Mesenchymal stem cell (in vitro differentiated cells and primary cell): ENCODE measurements at regions not wholly inside any gene's neighbourhood (a gene's known extent, or its start where the extent isn't known, plus 50 kb on each side); places are given as distances from the start of the nearest gene placed in this dataset.

Source experiments
- DNase-seq: peaks from one replicate; pipeline ENCODE4 v3.0.0-alpha.2; 2013
- H2AFZ ChIP-seq: one replicate; pipeline ENCODE4 v1.6.1; 2013; ENCODE audit warnings: low read depth, mild to moderate bottlenecking, control low read depth, inconsistent platforms, low read length, moderate library complexity
- H2AK5ac ChIP-seq: 2 replicates; pipeline ENCODE4 v1.6.1; 2013; ENCODE audit warnings: low read length, moderate library complexity, mild to moderate bottlenecking, inconsistent platforms; ENCODE audit not compliant: severe bottlenecking
- H2BK120ac ChIP-seq: one replicate; pipeline ENCODE4 v1.6.1; 2013; ENCODE audit warnings: low read depth, mild to moderate bottlenecking, inconsistent platforms, low read length, moderate library complexity
- H2BK12ac ChIP-seq, 2 experiments: one replicate each; pipeline ENCODE4 v1.6.1; 2013; ENCODE audit warnings: inconsistent platforms in 2 of 2, low read length in 2 of 2, mild to moderate bottlenecking in 2 of 2, moderate library complexity in 2 of 2, control low read depth in 1 of 2
- H2BK15ac ChIP-seq: one replicate; pipeline ENCODE4 v1.6.1; 2013; ENCODE audit warnings: mild to moderate bottlenecking, low read depth, inconsistent platforms; ENCODE audit not compliant: poor library complexity, severe bottlenecking
- H2BK5ac ChIP-seq: 2 replicates; pipeline ENCODE4 v1.6.1; 2013; ENCODE audit warnings: low read depth, mild to moderate bottlenecking, low read length, control low read depth, inconsistent platforms; ENCODE audit not compliant: poor library complexity, severe bottlenecking
- H3K14ac ChIP-seq, 2 experiments: one replicate each; pipeline ENCODE4 v1.6.1; 2013; ENCODE audit warnings: inconsistent platforms in 2 of 2, low read length in 2 of 2, control low read depth in 1 of 2, mild to moderate bottlenecking in 1 of 2, moderate library complexity in 1 of 2
- H3K18ac ChIP-seq, 2 experiments: one replicate each; pipeline ENCODE4 v1.6.1; 2013; ENCODE audit warnings: inconsistent platforms in 2 of 2, low read length in 2 of 2, control low read depth in 1 of 2, low read depth in 1 of 2, mild to moderate bottlenecking in 1 of 2
- H3K23ac ChIP-seq, 2 experiments: one replicate each; pipeline ENCODE4 v1.6.1; 2013; ENCODE audit warnings: inconsistent platforms in 2 of 2, low read length in 2 of 2, mild to moderate bottlenecking in 2 of 2, moderate library complexity in 2 of 2, control low read depth in 1 of 2
- H3K27ac ChIP-seq: 2 replicates; pipeline ENCODE4 v1.5.1; 2013; ENCODE audit warnings: mild to moderate bottlenecking, moderate library complexity, low read length, control low read depth, inconsistent platforms; ENCODE audit not compliant: poor library complexity, severe bottlenecking
- H3K27me3 ChIP-seq, 2 experiments: 2 replicates each; pipeline versions ENCODE4 v1.6.1 to v1.7.0; 2013; ENCODE audit warnings: low read length in 2 of 2, mild to moderate bottlenecking in 2 of 2, moderate library complexity in 2 of 2, control low read depth in 1 of 2, inconsistent platforms in 1 of 2; ENCODE audit not compliant: control insufficient read depth in 1 of 2, insufficient read depth in 1 of 2
- H3K36me3 ChIP-seq, 2 experiments: 2 replicates each; pipeline versions ENCODE4 v1.6.1 to v1.7.0; 2013; ENCODE audit warnings: low read length in 2 of 2, control low read depth in 1 of 2, inconsistent platforms in 1 of 2, low read depth in 1 of 2, mild to moderate bottlenecking in 1 of 2; ENCODE audit not compliant: insufficient read depth in 2 of 2, control insufficient read depth in 1 of 2
- H3K4ac ChIP-seq, 2 experiments: one replicate each; pipeline ENCODE4 v1.6.1; 2013; ENCODE audit warnings: inconsistent platforms in 2 of 2, low read length in 2 of 2, mild to moderate bottlenecking in 2 of 2, moderate library complexity in 2 of 2, control low read depth in 1 of 2, low read depth in 1 of 2
- H3K4me1 ChIP-seq: 2 replicates; pipeline ENCODE4 v1.6.1; 2013; ENCODE audit warnings: low read depth, low read length, control low read depth; ENCODE audit not compliant: control insufficient read depth, insufficient read depth
- H3K4me2 ChIP-seq: 2 replicates; pipeline ENCODE4 v1.6.1; 2013; ENCODE audit warnings: low read length, mild to moderate bottlenecking, inconsistent platforms; ENCODE audit not compliant: poor library complexity, severe bottlenecking
- H3K4me3 ChIP-seq, 2 experiments: 2 replicates each; pipeline versions ENCODE4 v1.5.1 to v1.7.0; 2013; ENCODE audit warnings: low read length in 2 of 2, mild to moderate bottlenecking in 2 of 2, control low read depth in 1 of 2, low read depth in 1 of 2; ENCODE audit not compliant: insufficient read depth in 1 of 2
- H3K79me1 ChIP-seq: replicated peaks from 2 replicates; pipeline ENCODE4 v1.6.1; 2013; ENCODE audit warnings: mild to moderate bottlenecking, control low read depth, low read length, inconsistent platforms; ENCODE audit not compliant: poor library complexity, severe bottlenecking
- H3K9ac ChIP-seq: 2 replicates; pipeline ENCODE4 v1.7.0; 2013; ENCODE audit warnings: mild to moderate bottlenecking, low read length, moderate library complexity
- H3K9me3 ChIP-seq: 2 replicates; pipeline ENCODE4 v1.7.0; 2013; ENCODE audit warnings: mild to moderate bottlenecking, low read length; ENCODE audit not compliant: control insufficient read depth
- H4K8ac ChIP-seq: one replicate; pipeline ENCODE4 v1.6.1; 2013; ENCODE audit warnings: inconsistent platforms, mild to moderate bottlenecking, low read length, moderate library complexity
- H4K91ac ChIP-seq: one replicate; pipeline ENCODE4 v1.6.1; 2013; ENCODE audit warnings: mild to moderate bottlenecking, low read length, inconsistent platforms
- WGBS: methylation state at CpG from one replicate; pipeline ENCODE4 v1.1.7; 2013; ENCODE audit warnings: mixed read lengths; 5-methylcytosine and 5-hydroxymethylcytosine counted together

DNA sequence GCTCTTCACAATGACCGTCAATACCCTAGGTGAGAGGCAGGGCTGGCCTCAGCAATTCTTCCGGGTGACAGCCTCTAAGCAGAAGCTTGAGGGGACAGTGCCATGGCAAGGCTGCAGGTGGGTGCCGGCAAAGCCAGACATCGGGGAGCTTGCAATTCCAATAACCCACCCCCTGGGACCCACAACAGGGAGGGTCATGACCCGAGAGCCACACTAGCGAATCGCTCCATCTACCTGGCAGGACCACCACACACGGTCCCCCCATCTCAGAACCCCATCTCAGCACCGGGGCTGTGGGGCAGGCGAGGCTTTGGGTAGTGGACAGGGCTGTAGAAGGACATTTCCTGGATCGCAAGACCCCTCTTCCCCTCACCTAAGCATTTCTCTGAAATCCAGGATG is 177.2 kb downstream of the ACKR3 start:
- Histone ChIP-seq H2BK120ac (no peak overlapping the region), H3K4me3 (no peak overlapping the region), H3K18ac (peak overlapping the region in 1 of 2 experiments; percentile 28), H4K91ac (no peak overlapping the region), H3K9ac (no peak overlapping the region), H3K14ac (peak overlapping the region in 1 of 2 experiments; percentile 37), H3K9me3 (no peaks in the 10 kb centered on the region), H3K36me3 (no peaks in the 10 kb centered on the region), H2AK5ac (peak overlapping the region; percentile 97), H3K4me2 (no peak overlapping the region), H3K27me3 (no peaks in the 10 kb centered on the region), H3K23ac (no peak overlapping the region), H4K8ac (no peak overlapping the region), H2AFZ (no peak overlapping the region), H2BK15ac (peak overlapping the region; percentile 97), H3K4me1 (peaks cover 31% of the 10 kb centered on the region), H3K27ac (no peak overlapping the region), H2BK12ac (peak overlapping the region in 1 of 2 experiments; percentile 92), H3K4ac (no peak overlapping the region), H2BK5ac (no peak overlapping the region), H3K79me1 (no peaks in the 10 kb centered on the region)
- 96% methylated on average over 7 of the region's 11 CpGs for WGBS
- no peak for DNase-seq

DNA sequence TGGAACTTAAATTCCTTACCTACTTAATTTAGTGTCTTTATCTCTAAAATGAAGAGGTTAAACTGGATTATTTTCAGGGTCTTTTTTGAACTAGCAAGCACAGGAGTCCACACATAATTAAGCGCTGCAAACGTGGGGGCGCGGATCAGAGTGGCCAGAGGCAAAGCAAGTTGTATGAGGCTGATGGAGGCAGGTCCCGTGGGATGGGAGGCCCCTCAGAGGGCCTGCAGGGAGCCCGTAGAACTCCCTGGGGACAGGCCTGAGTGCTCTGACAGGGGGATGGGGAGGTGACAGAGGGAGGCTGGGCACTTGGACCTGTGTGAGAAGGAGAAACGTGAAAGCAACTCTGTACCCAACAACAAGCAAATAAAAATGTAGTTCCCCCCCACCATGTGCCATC is 177.8 kb downstream of the ACKR3 start:
- Histone ChIP-seq H2AK5ac (peak overlapping the region; percentile 60), H3K36me3 (no peaks in the 10 kb centered on the region), H3K4me2 (no peak overlapping the region), H3K9ac (no peak overlapping the region), H3K14ac (no peak overlapping the region), H2BK120ac (no peak overlapping the region), H3K18ac (peak overlapping the region in 1 of 2 experiments; percentile 41), H3K4me3 (no peak overlapping the region), H3K23ac (no peak overlapping the region), H3K27ac (no peak overlapping the region), H2BK15ac (peak overlapping the region; percentile 68), H3K27me3 (no peaks in the 10 kb centered on the region), H2BK12ac (peak overlapping the region in 1 of 2 experiments; percentile 34), H3K4me1 (peaks cover 32% of the 10 kb centered on the region), H4K91ac (no peak overlapping the region), H3K9me3 (no peaks in the 10 kb centered on the region), H2AFZ (no peak overlapping the region), H2BK5ac (no peak overlapping the region), H3K79me1 (no peaks in the 10 kb centered on the region), H4K8ac (no peak overlapping the region), H3K4ac (no peak overlapping the region)
- 96% methylated on average over 5 of the region's 7 CpGs for WGBS
- DNase-seq: no peak

DNA sequence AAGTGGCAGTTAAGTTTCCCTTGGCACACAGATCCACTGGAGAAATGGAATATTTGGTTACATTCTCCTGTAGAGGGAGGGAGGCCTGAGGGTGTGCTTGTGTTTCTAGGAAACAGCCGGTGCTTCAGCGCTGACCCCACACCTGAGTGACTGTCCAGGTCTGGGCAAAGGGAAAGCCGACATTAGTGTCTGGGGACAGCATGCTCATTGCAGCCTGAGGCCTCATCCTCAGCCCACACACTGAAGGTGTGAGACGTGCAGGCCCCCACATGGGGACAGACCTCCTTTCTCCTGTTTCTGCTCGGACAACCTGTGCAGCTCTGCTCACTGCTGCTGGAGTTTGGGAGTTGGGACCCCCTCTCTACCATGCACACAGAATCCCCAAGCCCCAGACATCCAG is 178.3 kb downstream of the ACKR3 start:
- H3K36me3 ChIP-seq: no peaks in the 10 kb centered on the region
- H3K23ac ChIP-seq: no peak overlapping the region
- no peaks in the 10 kb centered on the region for H3K27me3 ChIP-seq
- DNase-seq: no peak
- H4K91ac ChIP-seq: no peak overlapping the region
- no peaks in the 10 kb centered on the region for H3K9me3 ChIP-seq
- H4K8ac ChIP-seq: no peak overlapping the region
- H2BK15ac ChIP-seq: no peak overlapping the region
- no peak overlapping the region for H2BK12ac ChIP-seq
- H3K4me1 ChIP-seq: peaks cover 33% of the 10 kb centered on the region
- peak overlapping the region; percentile 62 for H2AK5ac ChIP-seq
- no peak overlapping the region for H3K27ac ChIP-seq
- WGBS: 94% methylated on average over 5 of the region's 5 CpGs
- H3K14ac ChIP-seq: no peak overlapping the region
- H3K79me1 ChIP-seq: no peaks in the 10 kb centered on the region
- no peak overlapping the region for H3K4me2 ChIP-seq
- no peak overlapping the region for H2BK120ac ChIP-seq
- H3K4ac ChIP-seq: peak overlapping the region in 1 of 2 experiments; percentile 5
- H3K9ac ChIP-seq: peak overlapping the region; percentile 73
- no peak overlapping the region for H3K4me3 ChIP-seq
- H2BK5ac ChIP-seq: no peak overlapping the region
- no peak overlapping the region for H2AFZ ChIP-seq
- no peak overlapping the region for H3K18ac ChIP-seq

DNA sequence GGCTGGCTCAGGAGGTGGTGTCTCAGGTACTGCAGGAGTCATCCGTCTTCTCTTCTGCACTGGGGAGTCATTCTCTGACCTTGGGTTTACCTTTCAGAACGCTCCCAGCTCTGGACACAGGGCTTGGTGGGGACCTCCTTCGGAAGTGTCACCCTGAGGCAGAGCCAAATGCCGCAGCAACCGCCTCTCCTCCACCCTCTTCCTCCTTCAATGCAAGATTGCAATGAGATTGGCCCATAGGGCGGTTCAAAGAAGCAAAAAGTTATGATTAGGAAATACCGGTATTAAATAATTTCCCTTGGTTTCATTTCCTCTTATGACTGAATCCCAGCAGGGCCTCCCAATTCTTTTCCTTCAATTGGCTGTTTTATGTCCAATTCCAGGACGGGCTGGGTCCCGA is 178.8 kb downstream of the ACKR3 start:
- Histone ChIP-seq H3K27me3 (no peaks in the 10 kb centered on the region), H3K9ac (peak overlapping the region; percentile 73), H3K4me2 (no peak overlapping the region), H3K27ac (no peak overlapping the region), H3K14ac (no peak overlapping the region), H2AFZ (no peak overlapping the region), H3K4me1 (peaks cover 30% of the 10 kb centered on the region), H3K18ac (no peak overlapping the region), H4K91ac (no peak overlapping the region), H3K79me1 (no peaks in the 10 kb centered on the region), H2BK12ac (no peak overlapping the region), H2BK120ac (no peak overlapping the region), H3K36me3 (no peaks in the 10 kb centered on the region), H3K9me3 (no peaks in the 10 kb centered on the region), H3K4me3 (peak overlapping the region in 1 of 2 experiments; percentile 30), H3K4ac (no peak overlapping the region), H2BK15ac (no peak overlapping the region), H2BK5ac (no peak overlapping the region), H3K23ac (no peak overlapping the region), H2AK5ac (peak overlapping the region; percentile 62), H4K8ac (no peak overlapping the region)
- no peak for DNase-seq
- WGBS: 97% methylated on average over 9 of the region's 9 CpGs
